Gastroesophageal sphincter (tissue), 4 donors: ENCODE measurements at regions not wholly inside any gene's neighbourhood (a gene's known extent, or its start where the extent isn't known, plus 50 kb on each side); places are given as distances from the start of the nearest gene placed in this dataset.

Experiments
- ATAC-seq: fragments of 150-250 bp; one replicate; pipeline ENCODE4 v1.9.1; 2016; ENCODE audit warnings: mild to moderate bottlenecking, moderate library complexity
- H3K27ac ChIP-seq, 4 donors: fragments of 200-600 bp; sonication (generic) in 3 of 4; 1 replicate in 3 of 4; 2 replicates in 1 of 4; pipeline ENCODE4 v1.5.1; 2016 to 2019
- H3K27me3 ChIP-seq: fragments of 200-600 bp; sonication (generic); one replicate; pipeline ENCODE4 v1.5.1; 2019
- H3K36me3 ChIP-seq, 2 donors: fragments of 200-600 bp; sonication (generic); one replicate each; pipeline ENCODE4 v1.5.1; 2019; ENCODE audit warnings: control low read depth in 1 of 2
- H3K4me1 ChIP-seq, 3 donors: fragments of 200-600 bp; sonication (generic); 1 replicate in 2 of 3; 2 replicates in 1 of 3; pipeline ENCODE4 v1.5.1; 2016 to 2019; ENCODE audit warnings: control low read depth in 2 of 3
- H3K4me3 ChIP-seq, 2 donors: fragments of 200-600 bp; sonication (generic); one replicate each; pipeline ENCODE4 v1.5.1; 2019; ENCODE audit warnings: mild to moderate bottlenecking in 1 of 2, moderate library complexity in 1 of 2
- H3K9me3 ChIP-seq, 3 donors: fragments of 200-600 bp; sonication (generic); one replicate each; pipeline ENCODE4 v1.5.1; 2017 to 2019; ENCODE audit warnings: control low read depth in 2 of 3
- CTCF ChIP-seq, 4 experiments: fragments of 200-600 bp in 2 of 4; fragments of 450-650 bp in 2 of 4; sonication (generic) in 1 of 4; IDR thresholded peaks; one replicate each; pipeline ENCODE4 v1.5.1; 2017 to 2019; ENCODE audit warnings: antibody characterized with exemption in 4 of 4, mild to moderate bottlenecking in 2 of 4, moderate library complexity in 2 of 4
- EP300 ChIP-seq: sonication (generic); formaldehyde crosslinking; IDR thresholded peaks from one replicate; pipeline ENCODE4 v1.6.1; 2017; ENCODE audit warnings: antibody characterized with exemption, mild to moderate bottlenecking
- POLR2A ChIP-seq, 2 donors: fragments of 450-650 bp; IDR thresholded peaks; one replicate each; pipeline ENCODE4 v1.6.1; 2017; ENCODE audit warnings: antibody characterized with exemption in 2 of 2, mild to moderate bottlenecking in 2 of 2, moderate library complexity in 1 of 2
- POLR2AphosphoS5 ChIP-seq: sonication (generic); formaldehyde crosslinking; IDR thresholded peaks from one replicate; pipeline ENCODE4 v1.6.1; 2017; ENCODE audit warnings: antibody characterized with exemption
- WGBS, 2 donors: methylation state at CpG; one replicate each; pipeline ENCODE4 v1.1.5; 2018; ENCODE audit warnings: low coverage in 1 of 2; 5-methylcytosine and 5-hydroxymethylcytosine counted together

GRCh38 chr4:20512033-20512792, 188.0 kb upstream of the PACRGL start:
- H3K27ac ChIP-seq = no peak overlapping the region
- 78 to 84% methylated on average over 5 to 7 of the region's 7 CpGs for WGBS, 2 donors

GRCh38 chr4:20512985-20513384, 187.3 kb upstream of the PACRGL start:
- TF ChIP-seq CTCF (IDR thresholded peaks at IDR 0.05) = no peak
- TF ChIP-seq POLR2A (IDR thresholded peaks at IDR 0.05) = no peak
- no peak for TF ChIP-seq POLR2AphosphoS5
- TF ChIP-seq EP300 = no peak
- WGBS, 2 donors = 45 to 76% methylated on average over 5 of the region's 5 CpGs
- Histone ChIP-seq H3K9me3 (no peaks in the 10 kb centered on the region), H3K36me3 (peaks cover 0 to 10% of the 10 kb centered on the region in 2 donors), H3K27ac (no peak overlapping the region), H3K4me1 (no peaks in the 10 kb centered on the region), H3K4me3 (no peak overlapping the region), H3K27me3 (no peaks in the 10 kb centered on the region)
- no peak for ATAC-seq

More at GRCh38 chr4:20512033-20512792, 188.0 kb upstream of the PACRGL start:
- Histone ChIP-seq H3K36me3 (peaks cover 0 to 10% of the 10 kb centered on the region in 2 donors), H3K4me1 (no peaks in the 10 kb centered on the region), H3K9me3 (no peaks in the 10 kb centered on the region), H3K27me3 (no peaks in the 10 kb centered on the region), H3K4me3 (no peak overlapping the region)
- no peak for TF ChIP-seq POLR2AphosphoS5
- no peak for TF ChIP-seq CTCF (IDR thresholded peaks at IDR 0.05)
- no peak for TF ChIP-seq EP300
- TF ChIP-seq POLR2A (IDR thresholded peaks at IDR 0.05) = no peak
- no peak for ATAC-seq

GRCh38 chr4:20520901-20521300, 179.4 kb upstream of the PACRGL start:
- ATAC-seq = no peak
- TF ChIP-seq POLR2A (IDR thresholded peaks at IDR 0.05) (no peak), CTCF (IDR thresholded peaks at IDR 0.05) (no peak), EP300 (no peak), POLR2AphosphoS5 (no peak)
- Histone ChIP-seq H3K27ac (no peak overlapping the region), H3K9me3 (no peaks in the 10 kb centered on the region), H3K4me3 (no peak overlapping the region), H3K4me1 (no peaks in the 10 kb centered on the region), H3K27me3 (no peaks in the 10 kb centered on the region), H3K36me3 (peaks cover 0 to 39% of the 10 kb centered on the region in 2 donors)
- WGBS, 2 donors = 44 to 88% methylated on average over 1 of the region's 1 CpG

- H3K4me1 ChIP-seq = no peaks in the 10 kb centered on the region
- TF ChIP-seq POLR2AphosphoS5 (no peak), EP300 (no peak), CTCF (IDR thresholded peaks at IDR 0.05) (no peak), POLR2A (IDR thresholded peaks at IDR 0.05) (no peak)
- H3K9me3 ChIP-seq = no peaks in the 10 kb centered on the region
- H3K27me3 ChIP-seq = no peaks in the 10 kb centered on the region
- no peak overlapping the region for H3K27ac ChIP-seq
- H3K4me3 ChIP-seq = no peak overlapping the region
- 50 to 70% methylated on average over 1 of the region's 1 CpG for WGBS, 2 donors
- peaks cover 0 to 52% of the 10 kb centered on the region in 2 donors for H3K36me3 ChIP-seq
- ATAC-seq = no peak
Measured at GRCh38 chr4:20528508-20528907, 171.8 kb upstream of the PACRGL start.

GRCh38 chr4:20529691-20530090, 170.6 kb upstream of the PACRGL start:
- ATAC-seq = no peak
- TF ChIP-seq CTCF (IDR thresholded peaks at IDR 0.05) = no peak
- no peak for TF ChIP-seq POLR2AphosphoS5
- TF ChIP-seq POLR2A (IDR thresholded peaks at IDR 0.05) = no peak
- TF ChIP-seq EP300 = no peak
- Histone ChIP-seq H3K4me3 (no peak overlapping the region), H3K9me3 (no peaks in the 10 kb centered on the region), H3K27ac (no peak overlapping the region), H3K36me3 (peaks cover 0 to 52% of the 10 kb centered on the region in 2 donors), H3K4me1 (no peaks in the 10 kb centered on the region), H3K27me3 (no peaks in the 10 kb centered on the region)
- WGBS, 2 donors = 10 to 25% methylated on average over 1 of the region's 1 CpG
